SKM-1 (cell line): ENCODE measurements at regions not wholly inside any gene's neighbourhood (a gene's known extent, or its start where the extent isn't known, plus 50 kb on each side); places are given as distances from the start of the nearest gene placed in this dataset.

Experiments
- DNase-seq: peaks from one replicate; lab custom pipeline; 2025; ENCODE audit not compliant: unreplicated experiment; lab: John Stamatoyannopoulos, UW

GRCh38 chr5:58357799-58358500, 101.9 kb downstream of the PLK2 start:
- no peak for DNase-seq

DNA sequence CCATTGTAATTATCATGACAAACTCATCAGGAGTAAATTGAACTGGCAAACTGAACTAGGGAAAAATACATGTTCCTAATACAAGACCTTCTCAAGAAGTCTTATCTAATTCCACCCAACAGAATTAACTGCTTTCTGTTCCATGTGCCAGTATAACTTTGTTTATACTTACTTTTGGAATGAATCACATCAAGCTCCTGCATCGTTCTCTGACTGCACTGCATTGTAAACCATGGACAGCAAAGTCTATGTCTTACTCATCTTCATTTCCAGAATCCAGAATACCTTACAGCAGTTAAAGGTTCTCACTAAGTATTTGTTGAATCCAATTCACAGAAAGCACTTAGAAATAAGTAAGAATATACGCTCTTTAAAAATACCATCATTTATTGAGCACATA, 102.8 kb downstream of the PLK2 start:
- DNase-seq: no peak

DNA sequence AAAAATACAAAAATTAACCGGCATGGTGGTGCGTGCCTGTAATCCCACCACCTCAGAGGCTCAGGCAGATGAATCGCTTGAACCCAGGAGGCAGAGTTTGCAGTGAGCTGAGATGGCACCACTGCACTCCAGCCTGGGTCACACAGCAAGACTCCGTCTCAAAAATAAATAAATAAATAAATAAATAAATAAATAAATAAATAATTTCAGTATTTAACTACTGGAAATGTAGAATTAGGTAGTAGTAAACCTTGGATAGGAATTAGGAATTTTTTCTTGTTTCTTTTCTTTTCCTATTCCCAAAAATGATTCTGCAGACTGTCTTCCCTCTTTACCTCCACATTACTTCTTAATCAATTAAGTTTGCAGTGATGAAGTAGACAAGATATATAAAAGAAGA, 103.2 kb downstream of the PLK2 start:
- DNase-seq: no peak

DNA sequence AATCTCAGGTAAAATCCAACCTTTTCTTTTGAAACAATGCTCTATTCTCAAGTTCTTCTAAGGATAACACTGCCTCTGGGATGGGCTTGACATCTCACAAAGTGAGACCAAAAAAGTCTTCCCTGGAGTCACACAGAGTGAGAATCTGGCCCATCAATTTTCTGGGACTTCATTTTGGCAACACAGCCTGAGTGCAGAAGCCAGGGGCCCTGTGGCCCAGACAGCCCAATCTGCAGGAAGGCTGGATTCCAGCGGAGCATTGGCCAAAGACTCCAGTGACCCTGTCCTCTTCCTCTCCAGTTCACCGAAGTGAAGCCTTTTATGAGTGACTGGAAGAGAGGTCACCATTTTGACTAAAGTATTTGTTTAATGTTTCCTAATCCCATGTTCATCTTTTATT, 105.1 kb downstream of the PLK2 start:
- no peak for DNase-seq

DNA sequence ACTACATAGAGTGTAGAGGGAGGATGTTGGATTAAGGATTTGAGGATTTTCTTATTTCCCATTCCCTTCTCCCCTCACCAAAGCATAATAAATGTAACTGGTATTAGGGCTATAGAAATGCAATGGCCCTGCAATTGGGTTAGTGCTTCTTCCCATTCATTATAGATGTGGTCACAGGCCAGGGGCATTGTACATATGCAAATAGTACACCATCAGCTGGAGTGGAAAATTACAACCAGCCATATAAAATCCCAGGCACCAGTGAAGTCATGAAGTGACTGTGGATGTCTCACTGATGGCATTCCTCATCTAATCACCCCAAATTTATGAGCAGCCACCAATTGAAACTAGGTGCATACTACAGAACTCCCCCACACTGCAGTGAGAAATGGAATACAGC, 105.9 kb downstream of the PLK2 start:
- no peak for DNase-seq

- DNase-seq: no peak
Measured at GRCh38 chr5:58351190-58351589, 108.7 kb downstream of the PLK2 start.

- DNase-seq: no peak
Measured at GRCh38 chr5:58348996-58349728, 110.7 kb downstream of the PLK2 start.

- DNase-seq: no peak
Measured at GRCh38 chr5:58346041-58346440, 113.8 kb downstream of the PLK2 start.

GRCh38 chr5:58341476-58341875, 118.4 kb downstream of the PLK2 start:
- DNase-seq: no peak

DNA sequence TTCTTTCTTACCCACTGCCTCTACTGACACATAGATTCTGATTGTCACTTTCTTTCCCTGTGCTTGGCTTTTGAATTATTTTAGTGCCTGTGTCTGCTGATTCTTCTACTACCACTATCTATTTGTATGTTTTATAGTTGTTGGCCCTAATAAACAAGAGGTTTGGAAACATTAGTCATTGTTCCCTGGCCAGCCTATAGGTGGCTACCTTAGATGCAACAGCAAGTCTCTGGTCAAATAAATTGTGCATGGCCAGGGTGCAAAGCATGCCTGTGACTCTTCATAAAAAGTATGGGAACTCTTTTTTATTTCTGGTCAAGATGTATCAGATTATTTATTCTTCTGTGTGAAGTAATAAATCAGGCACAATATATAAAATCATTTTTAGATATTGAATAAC, 124.4 kb downstream of the PLK2 start:
- DNase-seq: no peak

GRCh38 chr5:58334035-58334434, 125.9 kb downstream of the PLK2 start:
- DNase-seq: no peak

GRCh38 chr5:58330781-58331180, 129.1 kb downstream of the PLK2 start:
- DNase-seq: no peak

- DNase-seq: no peak
Measured at GRCh38 chr5:58327289-58327688, 132.6 kb downstream of the PLK2 start.

DNA sequence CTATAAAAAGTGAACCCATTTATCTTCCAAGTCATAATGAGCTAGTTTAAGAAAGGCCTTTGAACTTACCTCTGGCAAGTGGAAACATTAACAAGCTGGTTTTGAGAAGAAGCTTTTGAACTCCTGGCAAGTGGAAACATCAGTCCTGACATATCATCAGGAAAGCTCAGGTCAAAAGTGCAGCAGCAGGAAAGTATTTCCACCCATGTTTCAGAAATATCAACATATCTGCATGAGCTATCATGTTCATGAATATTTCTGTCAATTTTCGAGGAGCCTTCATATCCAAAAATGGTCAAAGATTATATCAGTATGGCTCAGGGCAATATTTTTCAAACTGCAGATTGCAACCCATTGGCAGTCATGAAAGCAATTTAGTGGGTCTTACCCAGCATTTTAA, 133.9 kb downstream of the PLK2 start:
- DNase-seq: no peak

- DNase-seq: no peak
Measured at GRCh38 chr5:58322453-58322852, 137.4 kb downstream of the PLK2 start.

DNA sequence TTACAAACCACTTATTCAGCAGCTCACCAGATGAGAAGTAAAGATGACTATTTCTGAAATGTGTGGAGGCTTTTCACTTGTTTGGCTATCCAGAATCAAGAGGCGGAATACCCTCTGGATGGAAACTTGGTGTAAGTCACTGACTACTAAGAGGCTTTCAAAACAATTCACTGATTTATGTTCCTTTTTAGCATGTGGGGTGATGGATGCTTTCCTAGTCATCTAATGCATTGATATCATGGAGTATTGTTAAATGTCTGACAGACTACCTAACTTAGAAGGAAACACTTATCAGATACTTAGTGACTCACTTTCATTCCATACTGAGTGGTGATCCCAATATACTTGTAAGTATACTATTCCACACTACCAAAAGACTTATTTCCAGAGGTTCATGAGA, 141.4 kb downstream of the PLK2 start:
- no peak for DNase-seq

- no peak for DNase-seq
Measured at GRCh38 chr5:58317808-58318207, 142.1 kb downstream of the PLK2 start.

GRCh38 chr5:58317009-58317408, 142.9 kb downstream of the PLK2 start:
- DNase-seq: no peak

- DNase-seq: no peak
Measured at GRCh38 chr5:58315794-58316193, 144.1 kb downstream of the PLK2 start.

DNA sequence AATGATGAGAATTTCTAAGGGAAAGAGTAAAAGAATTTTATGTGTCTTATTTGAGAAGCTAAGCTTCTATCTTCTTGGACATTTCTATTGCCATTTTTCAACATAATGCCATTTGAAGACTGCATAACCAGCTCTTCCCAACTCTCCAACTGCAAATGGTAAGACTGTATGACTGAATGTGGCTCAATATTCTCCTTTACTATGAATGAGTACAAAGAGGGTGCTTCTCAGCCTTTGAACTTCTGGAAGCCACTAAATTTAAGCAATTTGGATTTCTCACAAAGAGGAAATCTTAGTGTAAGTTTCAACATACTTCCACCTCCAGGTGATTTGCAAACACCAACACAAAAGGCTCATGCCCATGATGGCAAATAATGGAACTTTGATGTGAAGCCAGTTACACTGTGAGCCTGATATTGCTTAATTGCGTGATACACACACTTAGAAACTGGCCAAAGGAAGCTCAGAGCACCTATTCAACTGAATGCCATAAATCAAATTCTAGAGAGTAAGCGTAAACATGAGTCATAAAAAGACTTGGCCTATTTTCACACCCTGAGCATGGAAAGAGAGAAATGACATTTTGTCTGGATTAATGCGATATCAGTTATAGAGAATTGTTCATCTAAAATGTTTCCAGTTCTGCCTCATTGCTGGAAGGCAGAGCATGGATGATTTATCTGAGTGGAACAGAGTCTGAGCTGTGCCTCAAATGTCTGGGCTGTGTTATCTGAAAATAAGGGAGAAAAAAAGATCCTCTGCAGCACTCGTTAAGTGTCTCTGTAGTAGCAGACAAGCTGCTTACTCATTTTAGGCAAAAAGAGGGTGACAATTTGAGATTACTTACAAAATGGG, 145.3 kb downstream of the PLK2 start:
- DNase-seq: no peak

GRCh38 chr5:58312299-58312698, 147.6 kb downstream of the PLK2 start:
- no peak for DNase-seq

- DNase-seq: no peak
Measured at GRCh38 chr5:58311526-58311925, 148.4 kb downstream of the PLK2 start.
